Cardiac fibroblast (primary cell): ENCODE measurements at regions not wholly inside any gene's neighbourhood (a gene's known extent, or its start where the extent isn't known, plus 50 kb on each side); places are given as distances from the start of the nearest gene placed in this dataset.

Source experiments
- DNase-seq, 2 donors: peaks; one replicate each; pipeline versions ENCODE4 v3.0.0 to v3.0.0-alpha.2; 2010; ENCODE audit warnings: low read depth in 2 of 2
- H3K4me3 ChIP-seq, 2 donors: replicated peaks in 1 of 2; 1 replicate in 1 of 2; 2 replicates in 1 of 2; pipeline ENCODE4 v1.5.1; 2011; ENCODE audit warnings: low read depth in 2 of 2, low read length in 2 of 2, mild to moderate bottlenecking in 2 of 2, moderate library complexity in 1 of 2
- CTCF ChIP-seq: IDR thresholded peaks from one replicate; pipeline ENCODE4 v1.5.1; 2011; ENCODE audit warnings: low read depth, mild to moderate bottlenecking, low read length, inconsistent platforms

DNA sequence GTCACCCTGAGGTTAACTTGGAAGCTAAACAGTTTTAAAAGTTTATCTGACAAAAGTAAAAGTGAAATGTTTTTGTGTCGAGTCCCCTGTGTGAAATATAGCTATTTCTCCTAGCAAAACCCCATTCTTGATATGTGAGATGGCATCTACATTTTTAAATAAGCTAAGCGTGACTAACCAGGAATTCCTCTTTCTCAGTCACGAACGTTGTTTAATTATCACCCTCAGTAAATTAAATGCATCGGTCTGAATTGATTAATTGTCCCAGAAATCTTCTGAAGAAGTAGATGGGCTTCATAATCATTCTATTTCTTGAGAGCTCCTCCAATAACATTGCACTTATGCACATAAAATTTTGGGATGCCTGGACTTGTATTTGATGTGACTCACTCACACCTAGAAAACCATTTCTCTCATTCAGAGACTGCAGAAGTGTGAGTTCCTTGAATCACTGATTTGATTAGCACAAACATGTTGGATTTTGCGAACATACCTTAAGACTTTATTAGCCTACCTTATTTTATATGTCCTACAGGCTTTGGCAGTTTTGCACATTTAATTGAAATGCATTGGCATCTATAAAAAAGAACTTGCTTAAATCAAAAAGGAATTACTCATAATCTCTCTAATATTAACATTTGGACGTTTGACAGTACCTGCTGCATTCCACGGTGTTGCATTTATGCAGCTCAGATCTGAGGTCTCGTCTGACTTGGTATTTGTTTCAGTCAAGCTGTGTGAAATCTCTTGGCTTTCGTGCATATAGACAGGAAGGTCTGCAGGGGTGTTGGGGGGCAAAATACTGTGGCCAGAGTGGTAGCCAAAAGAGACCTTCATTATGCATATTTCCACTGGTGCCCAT, 475.2 kb downstream of the EPHA4 start:
- no peak overlapping the region for H3K4me3 ChIP-seq
- TF ChIP-seq CTCF, result no peak
- DNase-seq, result no peak

DNA sequence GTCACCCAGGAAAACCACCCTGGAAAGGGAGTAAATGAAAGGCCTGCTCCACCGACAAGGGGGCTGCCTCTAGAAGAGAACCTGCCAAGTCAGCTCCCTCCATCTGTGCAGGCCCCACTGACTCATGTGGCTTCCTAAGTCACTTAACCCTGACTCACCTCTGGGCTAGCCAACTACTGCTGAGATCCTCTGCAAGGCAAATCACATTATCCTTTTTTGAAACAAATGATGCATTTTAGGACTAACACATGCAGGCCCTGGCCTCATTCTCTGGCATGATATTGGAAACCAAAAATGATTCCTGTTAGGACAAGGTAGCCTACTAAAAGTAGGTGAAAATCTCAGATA, 474.6 kb downstream of the EPHA4 start:
- no peak overlapping the region for H3K4me3 ChIP-seq
- no peak for TF ChIP-seq CTCF
- no peak for DNase-seq

DNA sequence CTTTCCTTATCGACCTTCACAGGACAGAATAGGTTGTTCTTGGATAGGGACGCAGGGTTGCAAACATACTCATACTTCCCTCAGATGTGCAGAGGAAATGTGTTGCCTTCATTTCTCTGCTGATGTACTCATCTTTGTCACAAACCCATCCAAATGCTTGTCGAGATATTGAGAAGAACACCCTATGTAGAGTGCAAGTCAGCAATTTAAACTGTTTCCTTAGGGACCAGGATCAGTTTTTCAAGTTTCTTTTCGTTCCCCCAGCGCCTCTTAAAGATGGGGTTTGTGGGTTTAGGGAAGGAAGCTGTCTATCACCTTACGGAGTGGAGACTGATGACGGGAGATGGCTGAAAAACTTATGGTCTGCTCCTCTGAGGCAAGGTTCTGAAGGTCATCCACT, 474.2 kb downstream of the EPHA4 start:
- DNase-seq, result no peak
- H3K4me3 ChIP-seq, result no peak overlapping the region
- TF ChIP-seq CTCF, result no peak

GRCh38 chr2:221100467-221101089, 471.5 kb downstream of the EPHA4 start:
- DNase-seq, result no peak
- H3K4me3 ChIP-seq, result no peak overlapping the region
- TF ChIP-seq CTCF, result no peak

DNA sequence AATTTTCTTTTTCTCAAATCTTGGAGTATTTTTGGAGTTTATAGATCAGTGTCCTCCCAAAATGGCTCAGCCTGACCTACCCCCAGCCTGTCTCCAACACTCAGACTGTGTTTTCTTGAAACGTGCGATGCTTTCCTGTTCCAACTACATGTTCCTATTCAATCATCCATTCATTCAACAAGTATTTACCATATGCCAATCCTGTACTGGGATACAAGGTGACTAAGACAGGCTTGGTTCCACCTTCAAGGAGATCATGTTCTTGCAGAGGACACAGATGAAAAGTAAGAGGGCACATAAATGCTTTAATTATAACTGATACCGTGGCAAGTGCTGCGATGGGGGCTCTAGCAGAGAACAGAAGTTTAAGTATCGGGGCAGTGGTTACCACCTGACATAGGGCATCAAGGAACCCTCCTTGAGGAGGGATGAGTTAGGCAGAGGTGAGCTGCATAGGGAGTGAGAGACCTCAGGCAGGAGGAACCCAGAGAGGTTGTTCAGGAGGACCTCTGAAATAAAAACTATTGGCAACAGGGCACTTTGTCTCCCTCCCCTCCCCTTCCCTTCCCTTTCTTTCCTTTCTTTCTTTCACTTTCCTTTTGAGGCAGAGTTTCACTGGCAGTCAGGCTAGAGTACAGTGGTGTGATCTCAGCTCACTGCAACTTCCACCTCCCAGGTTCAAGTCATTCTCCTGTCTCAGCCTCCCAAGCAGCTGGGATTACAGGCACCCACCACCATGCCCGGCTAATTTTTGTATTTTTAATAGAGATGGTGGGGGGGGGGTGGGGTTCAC, 469.0 kb downstream of the EPHA4 start:
- H3K4me3 ChIP-seq, result no peak overlapping the region
- no peak for TF ChIP-seq CTCF
- DNase-seq, result no peak

GRCh38 chr2:221103930-221104329, 468.2 kb downstream of the EPHA4 start:
- H3K4me3 ChIP-seq, result no peak overlapping the region
- peak in 1 of 2 donors; percentile 21 for DNase-seq
- TF ChIP-seq CTCF, result no peak
